AG08396 (cell line): ENCODE measurements at regions not wholly inside any gene's neighbourhood (a gene's known extent, or its start where the extent isn't known, plus 50 kb on each side); places are given as distances from the start of the nearest gene placed in this dataset.
"Not testable (repeated sequence)": the region's sequence is repeated elsewhere in the genome, so short reads cannot be mapped to it uniquely, and the experiment has no call there.

ENCODE experiments used
- DNase-seq: peaks from one replicate; pipeline ENCODE4 v3.0.0; 2012; ENCODE audit warnings: low spot score, mixed read lengths

GRCh38 chr7:56466607-56467525, 350.6 kb upstream of the NUPR2 start:
- DNase-seq = not testable (repeated sequence)

GRCh38 chr7:56449762-56450161, 333.5 kb upstream of the NUPR2 start:
- no peak for DNase-seq

- peak; percentile 51 for DNase-seq
These were observed 331.9 kb upstream of the NUPR2 start for GRCh38 chr7:56447864-56448693.

GRCh38 chr7:56420528-56420927, 304.3 kb upstream of the NUPR2 start:
- DNase-seq = not testable (repeated sequence)

- no peak for DNase-seq
These were observed 259.0 kb upstream of the NUPR2 start for GRCh38 chr7:56375173-56375572.

GRCh38 chr7:56374666-56375065, 258.4 kb upstream of the NUPR2 start:
- not testable (repeated sequence) for DNase-seq

GRCh38 chr7:56373314-56373713, 257.1 kb upstream of the NUPR2 start:
- not testable (repeated sequence) for DNase-seq

- DNase-seq = not testable (repeated sequence)
These were observed 255.6 kb upstream of the NUPR2 start for GRCh38 chr7:56371792-56372191.

GRCh38 chr7:56370208-56370872, 254.1 kb upstream of the NUPR2 start:
- not testable (repeated sequence) for DNase-seq

GRCh38 chr7:56367914-56368313, 251.7 kb upstream of the NUPR2 start:
- DNase-seq = not testable (repeated sequence)

- not testable (repeated sequence) for DNase-seq
These were observed 251.2 kb upstream of the NUPR2 start for GRCh38 chr7:56367411-56367810.

- DNase-seq = not testable (repeated sequence)
These were observed 250.5 kb upstream of the NUPR2 start for GRCh38 chr7:56366701-56367100.

- DNase-seq = not testable (repeated sequence)
These were observed 236.4 kb upstream of the NUPR2 start for GRCh38 chr7:56352576-56352975.

- not testable (repeated sequence) for DNase-seq
These were observed 235.0 kb upstream of the NUPR2 start for GRCh38 chr7:56351181-56351580.

GRCh38 chr7:56348311-56348710, 232.1 kb upstream of the NUPR2 start:
- DNase-seq = not testable (repeated sequence)

- DNase-seq = not testable (repeated sequence)
These were observed 212.1 kb upstream of the NUPR2 start for GRCh38 chr7:56328327-56328726.

GRCh38 chr7:56290548-56290947, 174.3 kb upstream of the NUPR2 start:
- no peak for DNase-seq

- peak; percentile 13 for DNase-seq
These were observed 171.4 kb upstream of the NUPR2 start for GRCh38 chr7:56287429-56288138.

GRCh38 chr7:56256108-56256507, 139.9 kb upstream of the NUPR2 start:
- no peak for DNase-seq

- DNase-seq = no peak
These were observed 133.9 kb upstream of the NUPR2 start for GRCh38 chr7:56250135-56250534.

GRCh38 chr7:56229631-56230030, 113.4 kb upstream of the NUPR2 start:
- DNase-seq = no peak

- no peak for DNase-seq
These were observed 106.6 kb upstream of the NUPR2 start for GRCh38 chr7:56222866-56223265.
